Esophagus squamous epithelium (tissue), 5 donors: ENCODE measurements at regions not wholly inside any gene's neighbourhood (a gene's known extent, or its start where the extent isn't known, plus 50 kb on each side); places are given as distances from the start of the nearest gene placed in this dataset.

ENCODE experiments used
- DNase-seq: peaks from one replicate; lab custom pipeline; 2025; lab: John Stamatoyannopoulos, UW
- H3K27ac ChIP-seq, 4 donors: fragments of 200-600 bp; sonication (generic); one replicate each; pipeline ENCODE4 v1.5.1; 2016 to 2019; ENCODE audit warnings: mild to moderate bottlenecking in 1 of 4
- H3K27me3 ChIP-seq, 4 donors: fragments of 200-600 bp; sonication (generic); 1 replicate in 3 of 4; 2 replicates in 1 of 4; pipeline versions ENCODE4 v1.5.1 to v1.6.0; 2017 to 2021; ENCODE audit warnings: antibody characterized with exemption in 1 of 4
- H3K36me3 ChIP-seq, 3 donors: fragments of 200-600 bp; sonication (generic); one replicate each; pipeline ENCODE4 v1.5.1; 2016 to 2019
- H3K4me1 ChIP-seq, 3 donors: fragments of 200-600 bp; sonication (generic); one replicate each; pipeline ENCODE4 v1.5.1; 2017 to 2019
- H3K4me3 ChIP-seq, 4 donors: fragments of 200-600 bp; sonication (generic); 1 replicate in 3 of 4; 2 replicates in 1 of 4; pipeline ENCODE4 v1.5.1; 2016 to 2019; ENCODE audit warnings: mild to moderate bottlenecking in 2 of 4, moderate library complexity in 1 of 4
- H3K9me3 ChIP-seq, 3 donors: fragments of 200-600 bp; sonication (generic); one replicate each; pipeline ENCODE4 v1.5.1; 2016 to 2019
- CTCF ChIP-seq, 6 experiments: fragments of 450-650 bp in 4 of 6; fragments of 200-600 bp in 2 of 6; sonication (generic) in 2 of 6; IDR thresholded peaks; one replicate each; pipeline ENCODE4 v1.5.1; 2016 to 2019; ENCODE audit warnings: antibody characterized with exemption in 6 of 6, mild to moderate bottlenecking in 4 of 6, moderate library complexity in 4 of 6
- POLR2A ChIP-seq, 4 donors: fragments of 450-650 bp; IDR thresholded peaks; one replicate each; pipeline ENCODE4 v1.6.1; 2017; ENCODE audit warnings: antibody characterized with exemption in 4 of 4, mild to moderate bottlenecking in 4 of 4, moderate library complexity in 3 of 4
- WGBS, 2 donors: methylation state at CpG; one replicate each; pipeline ENCODE4 v1.1.5; 2018; 5-methylcytosine and 5-hydroxymethylcytosine counted together
- intact Hi-C: fragments of 100-400 bp; cut with DNase I; formaldehyde crosslinking; loops from one replicate; pipeline ENCODE4 v1.15.0; 2022
- donor health status: DM: yes; HTN: yes; CAD: no.

- 70 to 75% methylated on average over 6 of the region's 6 CpGs for WGBS, 2 donors
- TF ChIP-seq CTCF (IDR thresholded peaks at IDR 0.05) (no peak), POLR2A (IDR thresholded peaks at IDR 0.05) (no peak)
- intact Hi-C loops = no loop called here
- no peaks in the 10 kb centered on the region for H3K4me1 ChIP-seq
- no peaks in the 10 kb centered on the region for H3K27me3 ChIP-seq
- H3K9me3 ChIP-seq = no peaks in the 10 kb centered on the region
- no peak overlapping the region for H3K27ac ChIP-seq
- H3K4me3 ChIP-seq = no peak overlapping the region
- DNase-seq = no peak
- no peaks in the 10 kb centered on the region for H3K36me3 ChIP-seq
Observed at GRCh38 chr17:70332356-70333210, 163.3 kb downstream of the KCNJ2 start.

- no peak for TF ChIP-seq CTCF (IDR thresholded peaks at IDR 0.05)
- no peak for TF ChIP-seq POLR2A (IDR thresholded peaks at IDR 0.05)
Observed at GRCh38 chr17:70336411-70336810, 167.1 kb downstream of the KCNJ2 start.

GRCh38 chr17:70338946-70339354 lies 169.6 kb downstream of the KCNJ2 start:
- Histone ChIP-seq H3K4me1 (peaks cover 0 to 5% (median 0%) of the 10 kb centered on the region in 3 donors), H3K36me3 (no peaks in the 10 kb centered on the region), H3K9me3 (no peaks in the 10 kb centered on the region), H3K27me3 (no peaks in the 10 kb centered on the region), H3K4me3 (no peak overlapping the region), H3K27ac (no peak overlapping the region)
- DNase-seq = no peak
- 75 to 86% methylated on average over 1 of the region's 1 CpG for WGBS, 2 donors
- intact Hi-C loops = no loop called here
- TF ChIP-seq CTCF (IDR thresholded peaks at IDR 0.05) (no peak), POLR2A (IDR thresholded peaks at IDR 0.05) (no peak)

More at GRCh38 chr17:70336411-70336810, 167.1 kb downstream of the KCNJ2 start:
- Histone ChIP-seq H3K4me1 (no peaks in the 10 kb centered on the region), H3K36me3 (no peaks in the 10 kb centered on the region), H3K27me3 (no peaks in the 10 kb centered on the region), H3K4me3 (no peak overlapping the region), H3K9me3 (no peaks in the 10 kb centered on the region), H3K27ac (no peak overlapping the region)
- WGBS, 2 donors = 79 to 80% methylated on average over 2 of the region's 2 CpGs
- DNase-seq = no peak
- intact Hi-C loops = no loop called here

GRCh38 chr17:70343114-70343513 lies 173.8 kb downstream of the KCNJ2 start:
- no peak overlapping the region for H3K27ac ChIP-seq
- intact Hi-C loops = no loop called here
- TF ChIP-seq CTCF (IDR thresholded peaks at IDR 0.05) (no peak), POLR2A (IDR thresholded peaks at IDR 0.05) (no peak)
- H3K27me3 ChIP-seq = no peaks in the 10 kb centered on the region
- no peak for DNase-seq
- 74 to 89% methylated on average over 5 of the region's 5 CpGs for WGBS, 2 donors
- H3K4me3 ChIP-seq = no peak overlapping the region
- H3K4me1 ChIP-seq = peaks cover 0 to 14% (median 0%) of the 10 kb centered on the region in 3 donors
- H3K36me3 ChIP-seq = no peaks in the 10 kb centered on the region
- H3K9me3 ChIP-seq = no peaks in the 10 kb centered on the region

- H3K27me3 ChIP-seq = no peaks in the 10 kb centered on the region
- H3K4me1 ChIP-seq = peaks cover 0 to 14% (median 0%) of the 10 kb centered on the region in 3 donors
- no peak for DNase-seq
- TF ChIP-seq CTCF (IDR thresholded peaks at IDR 0.05) = no peak
- no peak for TF ChIP-seq POLR2A (IDR thresholded peaks at IDR 0.05)
- peak overlapping the region in 2 of 4 donors; percentile 26 to 47 for H3K27ac ChIP-seq
- H3K36me3 ChIP-seq = no peaks in the 10 kb centered on the region
- intact Hi-C loops = no loop called here
- peak overlapping the region in 3 of 4 donors; percentile 22 to 55 (median 31) for H3K4me3 ChIP-seq
- 3 to 4% methylated on average over 6 of the region's 6 CpGs for WGBS, 2 donors
- no peaks in the 10 kb centered on the region for H3K9me3 ChIP-seq
Observed at GRCh38 chr17:70344386-70345060, 175.2 kb downstream of the KCNJ2 start.
